SK-MEL-5 (cell line): ENCODE measurements at regions not wholly inside any gene's neighbourhood (a gene's known extent, or its start where the extent isn't known, plus 50 kb on each side); places are given as distances from the start of the nearest gene placed in this dataset.
"Not testable (repeated sequence)": the region's sequence is repeated elsewhere in the genome, so short reads cannot be mapped to it uniquely, and the experiment has no call there.

ENCODE experiments used
- DNase-seq: peaks from one replicate; pipeline ENCODE4 v3.0.0-alpha.2; 2016; ENCODE audit warnings: low read depth, low spot score
- in situ Hi-C: cut with HindIII; loops from 2 replicates; pipeline ENCODE4 v1.10.0; 2016; ENCODE audit warnings: low sequenced_read_pairs, high pct_unique_total_duplicates, low pct_unique_long_range_greater_than_20kb

DNA sequence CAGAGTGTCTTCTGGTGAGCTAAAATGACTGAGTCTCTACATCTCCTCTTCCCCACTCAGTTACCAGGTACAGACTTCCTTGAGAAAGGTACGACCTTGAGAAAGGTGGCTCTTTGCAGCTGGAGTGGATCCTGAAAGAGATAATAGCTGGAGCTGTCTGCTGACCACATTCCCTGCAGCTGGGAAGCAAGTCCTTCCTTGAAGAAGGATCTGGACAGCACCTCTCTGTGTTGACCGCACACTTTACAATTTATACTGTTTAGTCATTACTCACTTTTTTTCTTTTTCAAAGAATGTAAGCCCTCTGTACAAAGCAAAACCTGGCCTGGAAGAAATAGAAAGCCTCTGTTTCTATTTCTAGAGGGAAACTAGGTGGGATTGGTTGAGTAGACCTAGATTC, 148.8 kb downstream of the MACIR start:
- no peak for DNase-seq
- in situ Hi-C loops: no loop called here

GRCh38 chr5:103404483-103404882, 145.9 kb downstream of the MACIR start:
- DNase-seq: no peak
- in situ Hi-C loops: no loop called here

- no peak for DNase-seq
- in situ Hi-C loops: no loop called here
Observed at GRCh38 chr5:103402851-103403250, 144.3 kb downstream of the MACIR start.

- in situ Hi-C loops: no loop called here
- DNase-seq: no peak
Observed at GRCh38 chr5:103397739-103398581, 139.4 kb downstream of the MACIR start.

GRCh38 chr5:103394676-103395075, 136.1 kb downstream of the MACIR start:
- no peak for DNase-seq
- in situ Hi-C loops: no loop called here

GRCh38 chr5:103393101-103393754, 134.7 kb downstream of the MACIR start:
- in situ Hi-C loops: no loop called here
- DNase-seq: peak; percentile 63

DNA sequence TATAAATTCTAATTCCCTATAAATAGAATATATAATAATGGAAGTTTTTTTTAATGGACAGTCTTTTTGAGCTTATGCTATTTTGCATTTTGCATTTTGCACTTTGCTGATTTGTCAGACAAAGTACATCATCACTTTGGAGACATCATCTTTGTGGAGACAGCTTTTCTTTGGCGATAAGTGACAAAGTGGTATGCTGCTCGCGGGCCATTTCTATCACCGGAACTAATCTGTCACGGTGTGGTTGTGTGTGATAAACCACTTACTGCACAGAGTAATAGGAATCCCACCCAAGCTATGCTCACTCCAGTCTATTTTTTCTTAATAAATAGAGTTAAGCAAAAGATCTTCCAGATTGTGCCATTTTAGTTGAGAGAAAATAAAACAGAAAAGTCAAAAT, 133.1 kb downstream of the MACIR start:
- in situ Hi-C loops: no loop called here
- no peak for DNase-seq

- in situ Hi-C loops: no loop called here
Observed at GRCh38 chr5:103389846-103390245, 131.3 kb downstream of the MACIR start.

DNA sequence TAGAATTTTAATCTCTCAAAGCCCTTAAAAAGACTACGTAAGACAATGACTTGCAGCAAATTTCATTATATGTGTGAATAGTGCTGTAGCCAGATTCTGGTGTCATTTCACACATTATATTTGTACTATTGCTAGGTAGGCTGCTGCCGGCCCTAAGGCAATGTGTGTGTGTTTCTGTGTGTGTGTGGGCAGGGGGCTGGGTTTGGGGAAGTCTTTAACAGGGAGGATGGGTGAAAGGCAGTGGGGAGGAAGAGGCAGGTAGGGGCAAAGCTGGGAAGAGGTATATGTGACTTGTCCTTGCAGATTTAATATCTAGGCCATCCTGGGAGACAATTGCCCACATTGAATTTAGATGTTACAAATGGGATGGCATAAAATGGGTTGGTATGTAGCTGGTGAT, 130.8 kb downstream of the MACIR start:
- in situ Hi-C loops: no loop called here
- DNase-seq: no peak

More at GRCh38 chr5:103389846-103390245, 131.3 kb downstream of the MACIR start:
- DNase-seq: peak; percentile 67

DNA sequence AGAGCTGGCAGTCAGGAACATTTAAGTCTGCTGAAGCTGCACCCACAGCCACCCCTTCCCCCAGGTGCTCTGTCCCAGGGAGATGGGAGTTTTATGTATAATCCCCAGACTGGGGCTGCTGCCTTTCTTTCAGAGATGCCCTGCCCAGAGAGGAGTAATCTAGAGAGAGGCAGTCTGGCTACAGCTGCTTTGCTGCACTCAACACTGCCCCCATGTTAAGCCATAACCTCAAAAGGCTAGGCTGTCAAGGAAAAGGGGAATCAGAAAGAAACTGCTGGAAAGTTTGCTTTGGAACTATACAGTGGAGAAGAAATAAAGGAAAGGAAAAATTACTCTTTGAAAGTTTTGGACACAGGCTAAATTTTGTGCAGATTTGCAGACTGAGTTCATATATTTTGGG, 127.2 kb downstream of the MACIR start:
- in situ Hi-C loops: no loop called here
- peak; percentile 22 for DNase-seq

DNA sequence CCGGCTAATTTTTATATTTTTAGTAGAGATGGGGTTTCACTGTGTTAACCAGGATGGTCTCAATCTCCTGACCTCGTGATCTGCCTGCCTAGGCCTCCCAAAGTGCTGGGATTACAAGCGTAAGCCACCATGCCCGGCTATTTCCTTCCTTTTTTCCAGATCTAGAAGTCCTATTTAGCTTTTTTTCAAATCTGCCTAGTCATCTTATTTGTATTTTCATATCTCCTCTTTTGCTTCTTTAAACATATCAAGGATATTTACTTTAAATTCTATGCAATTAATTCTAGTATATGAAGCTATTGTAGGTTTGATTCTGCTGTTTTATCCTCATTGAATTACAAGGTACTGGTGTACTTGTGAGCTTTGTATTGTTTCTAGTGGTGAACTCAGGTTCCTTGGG, 119.1 kb downstream of the MACIR start:
- DNase-seq, in situ Hi-C loops: not testable (repeated sequence)

DNA sequence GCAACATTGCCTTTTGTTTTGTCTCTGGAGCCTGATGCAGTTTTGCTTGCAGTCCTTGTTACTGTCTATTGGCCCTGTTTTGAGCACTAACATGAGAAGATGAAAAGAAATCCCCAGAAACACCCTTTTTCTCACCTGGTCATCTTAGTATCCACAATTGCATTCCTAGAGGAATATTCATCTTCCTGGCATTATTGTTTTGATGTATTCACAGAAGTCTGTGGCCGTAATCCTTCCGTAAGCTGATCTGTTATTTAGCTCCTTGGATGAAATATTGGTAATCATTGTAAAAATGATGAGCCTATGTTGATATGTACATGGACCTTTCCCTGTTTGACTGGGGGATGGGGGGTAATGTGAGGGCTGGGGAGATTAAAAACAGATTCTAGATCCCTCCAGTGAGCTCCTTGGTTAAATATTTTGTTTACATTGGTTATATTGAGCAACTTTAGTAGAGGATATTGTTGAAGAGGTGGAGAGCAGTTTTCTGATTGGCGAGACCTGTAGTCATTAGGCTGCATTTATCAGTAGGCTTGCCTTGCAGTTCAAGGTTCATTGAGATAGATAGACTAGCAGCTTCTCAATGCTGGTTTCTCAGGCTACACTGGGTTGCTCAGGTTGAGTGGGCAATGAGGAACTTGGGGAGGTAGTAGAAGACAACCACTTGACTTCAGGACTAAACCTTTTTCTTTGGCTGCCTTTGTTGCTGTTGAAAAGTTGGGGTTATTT, 117.5 kb downstream of the MACIR start:
- DNase-seq: no peak
- in situ Hi-C loops: no loop called here

DNA sequence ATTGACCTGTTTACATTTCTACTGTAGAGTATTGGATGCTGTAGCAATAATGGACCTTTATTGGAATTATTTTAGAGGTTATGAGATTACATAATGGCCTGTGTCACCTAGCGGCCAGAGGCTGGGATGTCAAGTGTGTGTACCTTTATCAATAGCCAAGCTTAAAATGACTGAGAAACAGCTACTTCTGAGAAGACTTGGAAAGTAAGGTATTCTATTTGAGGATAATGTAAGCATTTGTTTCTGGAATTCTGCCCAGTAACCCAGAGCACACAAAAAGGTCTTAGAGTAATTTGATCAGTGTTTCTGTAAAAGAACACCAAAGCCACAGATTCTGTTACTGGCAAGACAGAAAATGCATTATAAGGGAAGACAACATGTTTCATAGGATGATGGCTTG, 116.8 kb downstream of the MACIR start:
- in situ Hi-C loops: no loop called here
- DNase-seq: peak; percentile 80

DNA sequence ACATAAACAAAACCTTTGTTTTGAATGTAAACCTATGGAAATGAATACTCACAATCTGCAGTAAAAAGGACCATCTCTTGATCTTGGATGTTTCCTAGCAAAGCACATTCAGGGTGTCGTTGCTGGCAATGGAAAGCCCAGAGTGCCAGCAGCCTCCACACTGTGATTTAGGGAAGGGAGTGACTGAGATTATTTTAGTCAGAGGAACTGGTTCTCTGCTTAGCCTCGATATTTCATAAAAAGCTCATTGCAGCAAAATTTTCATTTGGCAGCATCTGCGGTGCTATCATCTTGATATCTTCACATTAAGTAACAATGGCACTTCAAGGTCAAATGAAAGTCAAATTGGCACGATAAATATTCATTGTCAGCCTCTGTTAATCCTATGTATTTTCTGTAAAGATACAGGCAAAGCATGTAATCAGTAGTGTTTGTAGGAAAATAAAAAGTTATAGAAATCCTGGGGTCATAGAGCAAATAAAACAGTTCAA, 116.0 kb downstream of the MACIR start:
- DNase-seq: no peak
- in situ Hi-C loops: no loop called here

- DNase-seq: no peak
- in situ Hi-C loops: no loop called here
Observed at GRCh38 chr5:103373597-103374472, 115.3 kb downstream of the MACIR start.

DNA sequence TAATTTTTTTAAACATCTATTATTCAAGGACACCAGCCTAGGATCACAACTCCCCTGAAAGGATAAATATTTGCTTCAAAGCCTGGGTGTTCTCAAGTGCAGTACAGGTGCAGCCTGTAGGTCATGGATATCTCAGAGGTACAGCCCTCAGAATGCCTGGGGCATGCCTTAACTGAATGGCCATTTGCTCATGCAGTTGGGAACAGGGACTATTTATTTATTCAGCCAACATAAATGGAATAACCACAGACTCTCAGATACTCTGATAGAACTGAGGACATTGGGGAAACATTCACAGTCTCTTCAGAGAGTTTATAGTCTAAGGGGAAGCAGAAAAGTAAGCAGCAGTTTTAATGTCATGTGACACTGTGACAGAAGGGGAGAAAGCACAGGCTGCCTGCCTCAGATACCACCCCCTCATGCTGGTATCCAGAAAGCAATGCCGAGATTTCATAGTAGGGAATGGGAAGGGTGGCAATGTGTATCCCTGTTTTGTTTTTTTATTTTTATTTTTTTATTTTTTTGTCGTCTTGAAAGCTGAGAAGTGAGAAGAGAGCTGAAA, 112.6 kb downstream of the MACIR start:
- in situ Hi-C loops: no loop called here
- no peak for DNase-seq
